Gastrocnemius medialis (tissue), 4 donors: ENCODE measurements at regions not wholly inside any gene's neighbourhood (a gene's known extent, or its start where the extent isn't known, plus 50 kb on each side); places are given as distances from the start of the nearest gene placed in this dataset.

ENCODE experiments used
- CTCF ChIP-seq, 5 experiments: fragments of 450-650 bp in 3 of 5; fragments of 200-600 bp in 2 of 5; sonication (generic) in 2 of 5; IDR thresholded peaks in 4 of 5; conservative IDR thresholded peaks in 1 of 5; 1 replicate in 4 of 5; 2 replicates in 1 of 5; pipeline ENCODE4 v1.5.1; 2016 to 2019; ENCODE audit warnings: antibody characterized with exemption in 5 of 5, mild to moderate bottlenecking in 3 of 5, moderate library complexity in 3 of 5
- POLR2A ChIP-seq, 2 donors: fragments of 450-650 bp; IDR thresholded peaks; one replicate each; pipeline ENCODE4 v1.6.1; 2017; ENCODE audit warnings: antibody characterized with exemption in 2 of 2, mild to moderate bottlenecking in 2 of 2, moderate library complexity in 2 of 2

GRCh38 chr9:4356306-4356705 is 56.4 kb upstream of the GLIS3 start:
- TF ChIP-seq POLR2A (IDR thresholded peaks at IDR 0.05) (no peak), CTCF (IDR thresholded peaks at IDR 0.05 in 4 of 5, conservative IDR thresholded peaks at IDR 0.05 in 1 of 5) (no peak)
